IMR-90 (cell line): ENCODE measurements at regions not wholly inside any gene's neighbourhood (a gene's known extent, or its start where the extent isn't known, plus 50 kb on each side); places are given as distances from the start of the nearest gene placed in this dataset.
"Not testable (repeated sequence)": the region's sequence is repeated elsewhere in the genome, so short reads cannot be mapped to it uniquely, and the experiment has no call there.

Source experiments
- ATAC-seq: fragments of 200-7000 bp; cut with Tn5 transposase; 2 replicates; pipeline ENCODE4 v1.9.1; 2020; ENCODE audit warnings: low read depth, mild to moderate bottlenecking, moderate library complexity
- BruUV-seq: library from RNA; stranded (reverse); fragments of 400-500 nt; replicated peaks from 2 replicates; lab custom pipeline; 2021; lab: Mats Ljungman, UMichigan
- CTCF ChIA-PET: fragments of 300-600 bp; formaldehyde crosslinking; extraction: SDS; loops from one replicate; lab custom pipeline; 2021; ENCODE audit warnings: antibody characterized with exemption; lab: Yijun Ruan, JAX
- POLR2A ChIA-PET: fragments of 300-600 bp; sonication (Branson Sonifier 250); formaldehyde crosslinking; loops from one replicate; lab custom pipeline; 2022; ENCODE audit warnings: antibody characterized with exemption; ENCODE audit not compliant: unreplicated experiment; lab: Charles Lee
- DNase-seq: peaks from one replicate; pipeline ENCODE4 v3.0.0; 2013
- H2AFZ ChIP-seq: replicated peaks from 2 replicates; pipeline ENCODE3; 2013; ENCODE audit warnings: low read length, mild to moderate bottlenecking; ENCODE audit not compliant: poor library complexity
- H2AK5ac ChIP-seq: 2 replicates; pipeline ENCODE4 v1.6.1; 2013; ENCODE audit warnings: low read depth, low read length, inconsistent platforms
- H2AK9ac ChIP-seq: replicated peaks from 2 replicates; pipeline ENCODE3; 2013; ENCODE audit warnings: mild to moderate bottlenecking, low read depth, low read length, moderate library complexity; ENCODE audit not compliant: poor library complexity
- H2BK120ac ChIP-seq: 2 replicates; pipeline ENCODE4 v1.6.1; 2013; ENCODE audit warnings: low read depth, low read length, inconsistent platforms
- H2BK15ac ChIP-seq: 3 replicates; pipeline ENCODE4 v1.6.1; 2013; ENCODE audit warnings: low read depth, low read length, inconsistent platforms
- H2BK20ac ChIP-seq: 2 replicates; pipeline ENCODE4 v1.6.1; 2013; ENCODE audit warnings: low read depth, mild to moderate bottlenecking, inconsistent platforms, low read length, moderate library complexity
- H2BK5ac ChIP-seq: 2 replicates; pipeline ENCODE4 v1.6.1; 2013; ENCODE audit warnings: mild to moderate bottlenecking, low read depth, low read length, inconsistent platforms; ENCODE audit not compliant: poor library complexity, severe bottlenecking
- H3K14ac ChIP-seq: replicated peaks from 2 replicates; pipeline ENCODE4 v1.6.1; 2013; ENCODE audit warnings: low read depth, low read length, inconsistent platforms
- H3K18ac ChIP-seq: 2 replicates; pipeline ENCODE4 v1.6.1; 2013; ENCODE audit warnings: low read depth, low read length, control low read depth
- H3K23ac ChIP-seq: 2 replicates; pipeline ENCODE4 v1.6.1; 2013; ENCODE audit warnings: low read depth, low read length, inconsistent platforms
- H3K27ac ChIP-seq: 2 replicates; pipeline ENCODE4 v1.5.1; 2013; ENCODE audit warnings: mild to moderate bottlenecking, control low read depth, low read length; ENCODE audit not compliant: insufficient read depth
- H3K27me3 ChIP-seq: 2 replicates; pipeline ENCODE4 v1.6.1; 2013; ENCODE audit warnings: low read length; ENCODE audit not compliant: control insufficient read depth, insufficient read depth
- H3K36me3 ChIP-seq: 2 replicates; pipeline ENCODE4 v1.6.1; 2013; ENCODE audit warnings: low read length, mixed read lengths; ENCODE audit not compliant: control insufficient read depth, insufficient read depth
- H3K4ac ChIP-seq: 2 replicates; pipeline ENCODE4 v1.6.1; 2013; ENCODE audit warnings: low read depth, low read length, inconsistent platforms
- H3K4me1 ChIP-seq: 2 replicates; pipeline ENCODE4 v1.6.1; 2013; ENCODE audit warnings: low read length, mixed read lengths; ENCODE audit not compliant: control insufficient read depth, insufficient read depth
- H3K4me2 ChIP-seq: 2 replicates; pipeline ENCODE4 v1.6.1; 2013; ENCODE audit warnings: low read depth, mild to moderate bottlenecking, control low read depth, low read length, moderate library complexity
- H3K4me3 ChIP-seq: 2 replicates; pipeline ENCODE4 v1.5.1; 2013; ENCODE audit warnings: low read depth, mild to moderate bottlenecking, control low read depth, low read length, moderate library complexity; ENCODE audit not compliant: insufficient read depth
- H3K56ac ChIP-seq: 2 replicates; pipeline ENCODE4 v1.6.1; 2013; ENCODE audit warnings: low read length, inconsistent platforms; ENCODE audit not compliant: insufficient read depth; ENCODE audit errors: extremely low read depth
- H3K79me1 ChIP-seq, 2 experiments: 2 replicates each; pipeline ENCODE4 v1.6.1; 2013; ENCODE audit warnings: low read length in 2 of 2, inconsistent platforms in 1 of 2, low read depth in 1 of 2
- H3K9ac ChIP-seq: 2 replicates; pipeline ENCODE4 v1.6.1; 2013; ENCODE audit warnings: low read depth, low read length, control low read depth
- H3K9me1 ChIP-seq: 2 replicates; pipeline ENCODE4 v1.6.1; 2013; ENCODE audit warnings: low read length, inconsistent platforms; ENCODE audit not compliant: insufficient read depth
- H3K9me3 ChIP-seq: 2 replicates; pipeline ENCODE4 v1.6.1; 2013; ENCODE audit warnings: low read length; ENCODE audit not compliant: control insufficient read depth, insufficient read depth
- H4K20me1 ChIP-seq: 2 replicates; pipeline ENCODE4 v1.6.1; 2013; ENCODE audit warnings: low read length, inconsistent platforms; ENCODE audit not compliant: insufficient read depth
- H4K5ac ChIP-seq: 2 replicates; pipeline ENCODE4 v1.6.1; 2013; ENCODE audit warnings: mild to moderate bottlenecking, low read depth, low read length, control low read depth
- H4K8ac ChIP-seq, 2 experiments: 2 replicates each; pipeline ENCODE4 v1.6.1; 2013; ENCODE audit warnings: low read depth in 2 of 2, low read length in 2 of 2, control low read depth in 1 of 2, inconsistent platforms in 1 of 2
- H4K91ac ChIP-seq: 2 replicates; pipeline ENCODE4 v1.6.1; 2013; ENCODE audit warnings: low read depth, low read length, inconsistent platforms; ENCODE audit not compliant: insufficient read depth
- WGBS, 2 experiments: methylation state at CpG; one replicate each; pipeline versions ENCODE4 v1.1.5 to v1.1.7; 2013; ENCODE audit warnings: missing lambda C conversion rate in 2 of 2; ENCODE audit not compliant: insufficient read length in 1 of 2; ENCODE audit errors: extremely low coverage in 2 of 2; 5-methylcytosine and 5-hydroxymethylcytosine counted together
- dilution Hi-C: fragments of 300-500 bp; cut with HindIII; formaldehyde crosslinking; loops from one replicate; pipeline ENCODE4 v1.14.3; 2018; ENCODE audit warnings: low sequenced_read_pairs; ENCODE audit not compliant: unreplicated experiment
- in situ Hi-C: fragments of 300-500 bp; cut with MboI; formaldehyde crosslinking; loops from 3 replicates; pipeline ENCODE4 v1.14.3; 2019; ENCODE audit warnings: low sequenced_read_pairs, inconsistent platforms, mixed read lengths
- intact Hi-C: fragments of 100-400 bp; cut with micrococcal nuclease; formaldehyde crosslinking; loops from 2 replicates; pipeline ENCODE4 v1.10.0; 2022

DNA sequence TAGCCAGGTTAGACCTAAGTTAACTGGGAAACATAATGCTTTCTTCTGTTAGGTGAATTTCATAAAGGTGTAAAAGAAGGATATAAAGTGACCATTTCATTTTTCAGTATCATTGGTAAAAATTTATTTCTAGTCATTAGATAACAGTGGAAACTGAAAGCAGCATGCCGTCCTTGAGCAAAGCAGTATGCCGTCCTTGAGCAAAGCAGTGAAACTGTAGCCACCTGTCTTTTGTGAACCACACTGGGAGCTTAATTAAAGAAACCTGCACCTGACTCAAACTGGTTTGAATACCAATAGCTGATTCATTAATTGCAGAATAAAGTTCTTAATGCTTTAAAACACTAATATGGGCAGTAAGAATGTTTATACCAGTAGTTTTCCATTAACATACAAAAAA lies 281.5 kb upstream of the OR4C13 start:
- H2BK20ac ChIP-seq, CTCF ChIA-PET, H3K14ac ChIP-seq, H3K4me1 ChIP-seq, H3K27me3 ChIP-seq, H3K27ac ChIP-seq, H3K18ac ChIP-seq, H2AFZ ChIP-seq, H3K23ac ChIP-seq, H3K36me3 ChIP-seq, H2AK5ac ChIP-seq, H4K8ac ChIP-seq, H4K5ac ChIP-seq, H4K91ac ChIP-seq, H3K4ac ChIP-seq, H3K4me2 ChIP-seq, H3K4me3 ChIP-seq, H3K9me3 ChIP-seq, DNase-seq, H2AK9ac ChIP-seq, BruUV-seq, H3K56ac ChIP-seq, H3K79me1 ChIP-seq, ATAC-seq, in situ Hi-C loops, H2BK15ac ChIP-seq, H3K9ac ChIP-seq, H4K20me1 ChIP-seq, H3K9me1 ChIP-seq, H2BK120ac ChIP-seq, intact Hi-C loops, dilution Hi-C loops, H2BK5ac ChIP-seq, POLR2A ChIA-PET: not testable (repeated sequence)
- no CpG with 5 or more reads among the region's 2 CpGs for WGBS, 2 experiments

DNA sequence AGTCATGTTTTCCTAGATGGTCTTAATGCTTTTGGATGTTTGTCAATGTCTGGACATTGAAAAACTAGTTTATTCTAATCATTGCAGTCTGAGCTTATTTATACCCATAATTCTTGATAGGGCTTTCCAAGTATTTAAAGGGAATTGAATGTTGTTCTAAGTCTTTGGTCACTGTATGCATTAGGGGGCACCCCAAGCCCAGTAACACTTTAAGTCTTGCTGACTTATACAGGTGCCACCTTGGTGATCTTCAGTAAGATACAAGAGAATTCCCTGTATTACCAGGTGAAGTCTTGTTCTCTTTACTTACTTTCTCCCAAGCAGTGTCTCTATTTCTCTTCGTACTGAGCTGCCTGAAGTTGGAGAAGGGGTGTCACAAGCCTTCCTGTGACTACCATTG lies 250.1 kb upstream of the OR4C13 start:
- H3K9ac ChIP-seq, H2AK5ac ChIP-seq, H2AFZ ChIP-seq, H3K27me3 ChIP-seq, H3K79me1 ChIP-seq, in situ Hi-C loops, H2BK120ac ChIP-seq, H2BK20ac ChIP-seq, BruUV-seq, H2AK9ac ChIP-seq, H3K14ac ChIP-seq, H3K4me2 ChIP-seq, H3K4ac ChIP-seq, H3K56ac ChIP-seq, H3K9me3 ChIP-seq, H4K20me1 ChIP-seq, H3K27ac ChIP-seq, H3K9me1 ChIP-seq, H3K23ac ChIP-seq, H2BK15ac ChIP-seq, POLR2A ChIA-PET, H3K36me3 ChIP-seq, H4K5ac ChIP-seq, DNase-seq, dilution Hi-C loops, H2BK5ac ChIP-seq, H3K18ac ChIP-seq, intact Hi-C loops, ATAC-seq, H3K4me3 ChIP-seq, H3K4me1 ChIP-seq, H4K91ac ChIP-seq, H4K8ac ChIP-seq, CTCF ChIA-PET: not testable (repeated sequence)
- no CpG with 5 or more reads among the region's 1 CpG for WGBS, 2 experiments
